ENCODE measurements at regions not wholly inside any gene's neighbourhood (a gene's known extent, or its start where the extent isn't known, plus 50 kb on each side); places are given as distances from the start of the nearest gene placed in this dataset.
"Not testable (repeated sequence)": the region's sequence is repeated elsewhere in the genome, so short reads cannot be mapped to it uniquely, and the experiment has no call there.

- no peak for DNase-seq
These were observed 476.3 kb upstream of the ZNF608 start for GRCh38 chr5:125222597-125223240.

- DNase-seq = no peak
These were observed 479.0 kb upstream of the ZNF608 start for GRCh38 chr5:125225424-125225823.

- DNase-seq = no peak
These were observed 480.4 kb upstream of the ZNF608 start for GRCh38 chr5:125226825-125227224.

- DNase-seq = peak; percentile 1
These were observed 481.1 kb upstream of the ZNF608 start for GRCh38 chr5:125227333-125228095.

- no peak for DNase-seq
These were observed 482.1 kb upstream of the ZNF608 start for GRCh38 chr5:125228363-125229070.

- DNase-seq = no peak
These were observed 483.1 kb upstream of the ZNF608 start for GRCh38 chr5:125229556-125229955.

GRCh38 chr5:125232779-125233230 is 486.4 kb upstream of the ZNF608 start:
- DNase-seq = no peak

- DNase-seq = no peak
These were observed 487.5 kb upstream of the ZNF608 start for GRCh38 chr5:125233944-125234343.

GRCh38 chr5:125236007-125236406 is 489.6 kb upstream of the ZNF608 start:
- DNase-seq = no peak

- no peak for DNase-seq
These were observed 490.5 kb upstream of the ZNF608 start for GRCh38 chr5:125236981-125237380.

- no peak for DNase-seq
These were observed 498.1 kb upstream of the ZNF608 start for GRCh38 chr5:125244531-125244930.

- no peak for DNase-seq
These were observed 498.8 kb upstream of the ZNF608 start for GRCh38 chr5:125245216-125245615.

GRCh38 chr5:125249400-125249799 is 503.0 kb upstream of the ZNF608 start:
- no peak for DNase-seq

- DNase-seq = no peak
These were observed 505.3 kb upstream of the ZNF608 start for GRCh38 chr5:125251703-125252102.

GRCh38 chr5:125253634-125254033 is 507.2 kb upstream of the ZNF608 start:
- not testable (repeated sequence) for DNase-seq

GRCh38 chr5:125254267-125254666 is 507.8 kb upstream of the ZNF608 start:
- no peak for DNase-seq

GRCh38 chr5:125256296-125256695 is 509.9 kb upstream of the ZNF608 start:
- DNase-seq = no peak

- peak; percentile 14 for DNase-seq
These were observed 510.9 kb upstream of the ZNF608 start for GRCh38 chr5:125257057-125257972.

GRCh38 chr5:125257997-125258396 is 511.6 kb upstream of the ZNF608 start:
- DNase-seq = no peak

GRCh38 chr5:125258615-125259014 is 512.2 kb upstream of the ZNF608 start:
- DNase-seq = no peak

- DNase-seq = no peak
These were observed 515.2 kb upstream of the ZNF608 start for GRCh38 chr5:125261505-125262250.

GRCh38 chr5:125262782-125263181 is 516.3 kb upstream of the ZNF608 start:
- no peak for DNase-seq

Measured in NCI-H2171 treated with DMSO at 0.1 percent for 48 hours (cell line).